Epithelial cell of prostate (primary cell): ENCODE measurements at regions not wholly inside any gene's neighbourhood (a gene's known extent, or its start where the extent isn't known, plus 50 kb on each side); places are given as distances from the start of the nearest gene placed in this dataset.

ENCODE experiments used
- DNase-seq: peaks from one replicate; pipeline ENCODE4 v3.0.0-alpha.2; 2011; ENCODE audit warnings: low read depth, low spot score
- H3K27ac ChIP-seq: fragments of 450-650 bp; 2 replicates; pipeline ENCODE4 v1.5.1; 2017; ENCODE audit warnings: mild to moderate bottlenecking

DNA sequence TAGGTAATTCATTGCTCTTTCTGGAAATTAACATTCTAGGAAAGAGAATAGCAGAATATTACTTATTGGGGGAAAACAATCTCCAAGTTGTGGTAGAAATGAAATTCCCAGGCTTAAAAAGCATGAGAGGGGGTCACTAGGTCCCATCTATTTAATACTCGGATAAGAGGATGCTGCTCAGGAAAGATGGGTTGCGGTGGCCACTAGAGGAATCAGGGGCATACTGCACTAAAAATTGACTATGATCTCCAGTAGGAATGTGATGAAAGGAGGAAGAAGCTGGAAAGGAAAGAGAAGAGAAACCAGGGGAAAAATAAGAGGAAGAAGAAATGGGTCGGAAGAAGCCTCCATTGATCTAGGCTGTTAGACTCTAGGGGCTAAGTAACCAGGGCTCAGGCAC, 192.8 kb downstream of the GPAM start:
- DNase-seq, result no peak
- no peak overlapping the region for H3K27ac ChIP-seq

DNA sequence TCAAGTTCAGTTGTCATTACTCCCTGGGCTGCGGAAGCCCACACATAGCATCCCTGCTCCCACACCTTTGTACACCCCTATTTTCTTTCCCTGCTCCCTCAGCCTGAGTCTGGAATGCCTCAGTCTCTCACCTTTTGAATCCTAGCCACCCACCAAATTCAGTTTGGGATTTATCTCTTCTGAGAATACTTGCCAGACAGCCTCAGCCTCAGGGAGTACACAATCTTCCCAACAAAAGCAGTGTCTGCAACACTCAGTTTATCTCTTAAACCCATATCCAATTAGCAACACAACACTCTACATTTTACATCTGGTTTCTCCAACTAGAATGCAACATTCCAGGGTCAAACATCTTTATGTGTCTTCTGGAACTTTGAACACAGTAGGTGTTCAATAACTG, 190.2 kb downstream of the GPAM start:
- DNase-seq, result no peak

DNA sequence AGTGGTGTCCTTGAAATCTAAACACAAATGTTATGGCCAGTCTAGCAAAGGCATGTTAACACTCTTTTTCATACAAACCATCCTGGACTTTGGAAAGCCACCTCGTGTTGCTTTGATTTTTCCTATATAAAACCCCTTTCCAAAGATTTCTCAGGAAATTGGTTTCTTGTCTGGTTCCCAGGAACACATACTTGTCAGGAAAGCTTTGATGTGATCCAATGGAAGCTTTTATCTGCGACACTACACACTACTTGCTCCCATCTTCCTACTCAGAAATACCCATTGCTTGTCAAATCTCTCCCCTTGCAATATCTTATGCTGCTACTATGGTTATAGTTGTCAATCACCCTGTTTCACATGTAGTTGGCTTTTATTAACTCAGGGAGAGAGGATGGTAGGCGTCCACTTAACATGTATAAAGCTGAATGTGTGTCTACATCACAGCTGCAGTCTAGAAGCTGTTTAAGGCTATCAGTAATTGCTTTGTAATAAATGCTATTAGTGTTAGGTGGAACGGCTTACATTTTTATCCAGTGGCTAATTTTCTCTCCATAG, 189.6 kb downstream of the GPAM start:
- H3K27ac ChIP-seq, result no peak overlapping the region
- no peak for DNase-seq

More for the DNA sequence above, 190.2 kb downstream of the GPAM start:
- H3K27ac ChIP-seq, result no peak overlapping the region

DNA sequence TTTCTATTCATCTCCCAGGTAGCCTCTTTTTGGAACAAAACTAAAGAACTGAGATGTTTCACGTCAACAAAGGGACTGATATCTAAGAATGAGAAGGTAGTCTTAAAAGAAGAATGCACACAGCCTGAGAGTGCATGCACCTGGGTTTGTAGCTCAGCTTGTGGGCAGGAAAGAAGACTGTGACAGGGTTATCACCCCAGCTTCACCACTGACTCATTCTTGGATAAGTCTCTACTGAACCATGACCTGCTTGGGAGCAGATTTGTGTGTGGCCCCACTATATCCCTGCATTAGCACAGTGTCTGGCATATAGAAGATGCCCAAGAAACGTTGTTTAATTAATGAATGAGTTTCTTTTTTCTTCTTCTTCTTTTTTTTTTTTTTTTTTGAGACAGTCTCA, 187.5 kb downstream of the GPAM start:
- H3K27ac ChIP-seq, result no peak overlapping the region
- DNase-seq, result no peak

DNA sequence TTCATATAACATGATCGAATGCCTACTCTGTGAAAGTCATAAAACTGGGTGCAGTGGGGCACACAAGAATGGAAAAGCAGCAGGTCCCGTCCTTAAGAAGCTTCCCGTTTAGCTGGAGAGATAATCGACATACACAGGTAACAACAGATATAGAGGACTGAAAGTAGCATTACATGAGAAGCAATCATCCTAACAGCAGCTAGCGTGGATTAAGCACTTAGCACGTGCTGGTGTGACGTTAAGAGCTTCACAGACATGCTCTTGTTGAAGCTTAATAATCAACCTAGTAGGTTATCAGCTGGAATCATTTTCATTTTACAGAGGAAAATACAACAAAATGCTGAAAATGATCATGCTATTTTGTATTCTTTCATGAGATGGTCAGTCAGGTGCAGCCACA, 184.8 kb downstream of the GPAM start:
- no peak overlapping the region for H3K27ac ChIP-seq
- DNase-seq, result no peak

DNA sequence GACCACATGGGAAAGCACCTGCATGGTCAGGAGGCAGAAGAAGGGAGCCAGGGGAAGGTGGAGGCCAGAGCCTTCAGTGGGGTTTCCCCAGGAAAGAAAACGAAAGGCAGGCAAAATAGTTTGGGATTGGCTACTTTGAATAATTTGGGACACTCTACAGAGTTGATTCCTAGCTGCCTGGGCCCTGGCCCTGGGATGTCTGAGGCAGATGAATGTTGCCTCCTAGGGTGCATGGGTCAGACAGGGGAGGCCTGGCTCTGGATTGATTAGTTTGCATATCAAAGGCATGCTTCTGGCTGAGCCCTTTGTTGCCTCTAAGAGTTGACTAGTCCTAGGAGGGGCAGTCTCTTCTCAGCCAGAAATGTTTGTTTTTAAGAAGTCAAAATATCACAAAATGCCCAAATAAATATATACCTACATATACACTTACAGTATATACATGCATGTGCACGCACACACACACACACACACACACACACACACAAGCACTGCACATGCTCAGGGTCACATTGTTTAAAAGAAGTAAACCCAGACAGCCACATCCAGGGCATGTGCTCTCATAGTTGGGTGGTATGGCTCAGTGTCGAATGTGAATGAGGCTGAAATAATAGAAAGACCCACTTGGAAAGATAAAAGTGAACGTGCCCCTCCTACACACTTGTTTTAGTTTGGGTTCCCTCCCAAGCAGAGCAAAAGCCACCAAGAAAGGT, 184.2 kb downstream of the GPAM start:
- no peak for DNase-seq
- no peak overlapping the region for H3K27ac ChIP-seq

DNA sequence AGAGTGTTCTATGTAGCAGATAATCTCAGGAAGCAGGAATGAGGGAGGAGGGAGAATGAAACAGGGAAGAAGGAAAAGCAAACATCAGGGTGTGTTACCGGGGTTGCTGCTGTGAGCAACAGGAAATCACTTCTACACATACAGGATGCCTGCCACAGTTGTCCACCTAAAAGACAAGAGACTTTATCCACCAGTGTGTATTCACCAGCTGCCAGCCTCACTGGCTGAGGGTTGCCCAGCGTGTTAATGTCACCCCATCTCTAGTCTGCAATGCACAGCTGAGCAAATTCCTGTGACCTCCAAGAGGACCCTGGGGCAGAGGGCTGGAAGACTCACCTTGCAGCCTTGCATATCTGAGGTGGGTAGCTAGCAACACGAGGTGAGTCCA, 183.7 kb downstream of the GPAM start:
- H3K27ac ChIP-seq, result no peak overlapping the region
- no peak for DNase-seq

DNA sequence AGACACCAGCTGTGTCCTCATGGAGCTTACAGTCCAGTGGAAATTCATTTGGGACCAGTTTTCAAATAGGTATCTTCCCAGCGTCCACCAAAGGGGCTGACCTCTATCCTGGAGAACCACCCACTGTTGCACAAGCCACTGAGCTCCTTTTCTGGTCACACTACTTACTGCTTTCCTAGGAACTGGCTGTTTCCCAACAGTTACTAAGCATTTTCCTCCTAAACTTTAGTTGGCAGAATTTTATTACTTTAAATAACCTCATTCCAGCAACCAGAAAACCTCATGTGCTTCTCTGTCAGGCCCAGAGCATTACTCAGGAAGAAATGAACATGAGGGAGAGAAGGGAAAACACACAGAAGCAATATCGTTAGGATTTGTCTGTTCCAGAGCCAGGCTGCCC, 183.1 kb downstream of the GPAM start:
- no peak for DNase-seq

DNA sequence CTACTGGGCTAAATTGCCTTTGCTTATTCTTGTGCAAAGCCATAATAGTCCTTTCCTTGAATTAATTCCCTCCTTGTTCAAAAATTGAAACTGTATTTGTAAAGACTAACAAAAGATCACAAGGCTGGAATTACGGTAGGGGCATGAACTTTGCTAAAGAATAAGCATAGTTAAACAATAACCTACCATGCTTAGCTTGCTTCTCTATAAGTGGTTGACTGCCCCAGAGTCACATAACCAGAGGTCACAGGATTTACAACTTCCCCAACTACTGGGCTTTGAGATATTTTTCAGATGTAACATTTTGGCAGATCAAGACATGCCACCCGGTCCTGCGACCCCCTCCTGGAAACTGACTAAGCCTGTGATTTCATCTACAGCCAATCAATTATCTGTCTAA, 181.4 kb downstream of the GPAM start:
- DNase-seq, result no peak
- no peak overlapping the region for H3K27ac ChIP-seq

More for the DNA sequence above, 183.1 kb downstream of the GPAM start:
- H3K27ac ChIP-seq, result no peak overlapping the region

DNA sequence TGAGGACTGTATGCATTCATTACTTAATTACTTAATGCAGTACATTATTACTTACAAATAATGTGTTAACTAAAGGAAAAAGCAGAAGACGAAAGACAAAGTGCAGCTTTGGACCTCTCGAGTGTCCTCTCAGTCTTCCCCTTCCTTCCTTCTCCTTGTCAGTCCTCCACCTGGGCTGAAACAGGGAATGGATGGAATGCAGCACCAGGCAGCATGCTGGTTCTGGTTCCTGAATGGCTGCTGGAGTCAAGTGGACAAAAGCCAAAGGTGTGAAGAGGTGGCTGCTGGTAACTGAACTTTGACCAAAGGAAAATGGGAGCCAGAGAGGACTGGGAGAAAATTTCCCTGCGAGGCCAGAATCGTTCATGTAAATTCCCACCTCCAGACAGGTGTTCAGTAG, 179.5 kb downstream of the GPAM start:
- no peak overlapping the region for H3K27ac ChIP-seq
- DNase-seq, result no peak

DNA sequence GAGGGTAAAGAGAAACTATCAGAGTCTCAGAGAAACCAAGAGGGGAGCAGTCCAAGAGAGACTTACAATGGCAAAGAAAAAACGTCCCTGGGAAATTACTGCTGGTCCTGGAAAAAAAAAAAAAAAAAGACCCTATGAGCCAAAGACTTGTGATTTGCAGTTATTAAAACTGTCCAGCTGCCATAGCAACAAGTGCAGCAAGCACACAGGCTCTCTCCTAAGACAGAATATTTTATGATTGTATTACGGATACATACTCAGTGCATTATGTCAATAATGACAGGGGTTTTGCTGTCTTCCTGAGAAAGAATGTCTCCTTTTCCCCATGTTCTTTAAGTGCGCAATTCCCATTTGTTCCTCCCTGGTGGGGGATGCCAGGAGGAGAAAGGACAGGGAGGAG, 178.5 kb downstream of the GPAM start:
- no peak for DNase-seq
- no peak overlapping the region for H3K27ac ChIP-seq

DNA sequence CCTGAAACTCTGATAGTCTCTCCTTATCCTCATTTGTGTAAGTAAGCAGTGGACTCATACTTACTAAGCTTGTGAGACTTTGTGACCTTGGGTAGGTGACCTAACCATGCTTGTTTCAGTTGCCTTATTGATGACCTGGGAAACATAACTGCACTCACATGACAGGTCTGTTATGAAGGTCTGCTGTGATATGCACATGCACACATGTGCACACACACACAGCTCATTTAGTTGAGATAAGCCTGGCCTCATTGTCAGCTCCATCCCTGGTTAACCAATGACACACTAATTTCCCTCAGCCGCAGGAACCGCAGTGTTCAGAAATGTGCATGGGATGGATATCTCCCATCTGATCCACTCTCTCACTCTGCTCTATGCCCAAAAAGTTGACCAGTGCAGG, 177.2 kb downstream of the GPAM start:
- H3K27ac ChIP-seq, result no peak overlapping the region
- DNase-seq, result no peak

DNA sequence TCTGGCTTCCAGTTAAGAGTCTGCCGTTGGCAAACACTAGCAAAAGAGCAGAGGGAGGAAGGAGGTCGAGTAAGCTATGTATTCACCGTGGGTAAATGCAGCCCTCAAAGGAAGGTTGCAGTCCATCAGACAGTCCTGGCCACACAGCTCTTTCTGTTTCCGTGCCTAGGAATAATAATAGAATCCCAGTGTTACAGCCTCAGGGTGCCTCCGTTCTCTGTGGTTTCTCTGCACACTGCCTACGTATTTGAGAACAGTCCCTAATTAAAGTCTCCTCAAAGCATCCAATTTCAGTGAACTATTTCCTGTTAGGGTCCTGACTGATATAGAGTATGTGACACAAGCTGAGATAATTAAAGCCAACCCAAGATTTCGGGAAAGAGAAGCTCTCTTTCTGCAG, 176.7 kb downstream of the GPAM start:
- no peak overlapping the region for H3K27ac ChIP-seq
- DNase-seq, result no peak

DNA sequence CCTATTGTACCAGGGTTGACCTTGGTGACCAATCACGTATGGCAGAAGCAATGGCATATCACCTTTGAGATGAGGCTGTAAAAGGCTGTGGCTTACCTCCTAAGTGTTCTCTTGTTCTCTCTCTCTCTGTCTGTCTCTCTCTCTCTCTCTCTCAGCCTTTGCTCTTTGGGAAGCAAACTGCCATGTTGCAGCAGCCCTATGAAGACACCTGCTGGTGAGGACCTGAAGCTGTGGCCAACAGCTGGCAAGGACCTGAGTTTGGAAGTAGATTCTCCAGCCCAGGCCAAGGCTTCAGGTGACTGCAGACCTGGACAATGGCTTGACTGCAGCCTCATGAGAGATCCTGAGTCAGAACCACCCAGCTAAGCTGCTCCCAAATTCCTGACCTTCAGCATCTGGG, 161.4 kb downstream of the GPAM start:
- DNase-seq, result no peak

DNA sequence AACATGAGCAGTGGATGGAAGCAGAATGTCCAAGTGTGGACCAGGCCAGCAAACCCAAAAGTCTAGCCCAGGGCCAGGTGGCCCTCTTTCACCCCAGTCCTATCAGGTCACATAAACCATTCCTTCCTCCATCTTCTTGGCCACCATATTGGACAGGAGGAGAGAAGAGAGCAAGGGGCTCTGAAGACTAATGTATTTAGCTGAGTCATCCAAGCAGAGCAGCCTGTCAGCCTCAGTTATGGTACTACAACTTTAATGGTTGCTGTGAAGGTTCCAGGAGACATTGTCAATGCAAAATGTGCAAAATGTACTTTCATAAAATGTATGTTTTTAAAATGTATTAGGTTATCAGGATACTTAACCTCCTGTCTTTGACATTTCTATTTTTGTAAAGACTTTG, 159.5 kb downstream of the GPAM start:
- DNase-seq, result no peak
- no peak overlapping the region for H3K27ac ChIP-seq

More for the DNA sequence above, 161.4 kb downstream of the GPAM start:
- no peak overlapping the region for H3K27ac ChIP-seq

DNA sequence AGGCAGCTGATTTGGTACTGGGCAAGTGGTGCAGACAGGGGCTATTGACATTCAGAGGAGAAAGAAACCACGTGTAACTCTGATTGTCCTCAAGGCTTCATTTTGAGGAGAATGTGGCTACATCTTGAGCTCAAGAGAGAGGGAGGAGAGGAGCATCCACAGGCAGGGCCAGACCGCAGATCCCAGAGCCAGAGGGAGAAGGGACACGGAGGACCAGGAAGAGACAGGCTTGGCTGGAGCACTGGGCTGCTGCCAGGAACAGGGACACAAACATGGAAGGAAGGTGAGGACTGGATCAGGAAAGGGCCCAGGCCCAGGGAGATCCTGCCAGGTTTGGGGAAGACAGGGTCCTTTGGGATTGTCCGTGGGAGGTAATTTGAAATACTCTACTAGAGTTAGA, 158.3 kb downstream of the GPAM start:
- no peak overlapping the region for H3K27ac ChIP-seq
- DNase-seq, result no peak

DNA sequence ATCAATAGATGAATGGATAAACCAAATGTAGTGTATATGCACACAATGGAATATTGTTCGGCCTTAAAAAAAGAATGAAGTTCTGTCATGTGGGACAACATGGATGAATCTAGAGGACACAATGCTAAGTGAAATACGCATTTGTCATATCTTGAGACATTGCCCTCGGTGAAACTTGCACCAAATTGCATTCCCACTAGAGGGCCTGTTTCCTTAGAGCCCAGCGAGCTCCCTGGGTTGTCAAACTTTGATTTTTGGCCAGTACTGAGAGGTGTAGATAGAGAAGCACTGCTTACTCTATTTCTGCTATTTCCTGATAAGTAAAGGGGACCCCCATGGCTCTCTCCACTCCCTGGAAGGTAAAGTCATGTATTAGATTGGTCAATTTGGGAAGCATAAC, 157.1 kb downstream of the GPAM start:
- peak overlapping the region; percentile 78 for H3K27ac ChIP-seq
- no peak for DNase-seq

DNA sequence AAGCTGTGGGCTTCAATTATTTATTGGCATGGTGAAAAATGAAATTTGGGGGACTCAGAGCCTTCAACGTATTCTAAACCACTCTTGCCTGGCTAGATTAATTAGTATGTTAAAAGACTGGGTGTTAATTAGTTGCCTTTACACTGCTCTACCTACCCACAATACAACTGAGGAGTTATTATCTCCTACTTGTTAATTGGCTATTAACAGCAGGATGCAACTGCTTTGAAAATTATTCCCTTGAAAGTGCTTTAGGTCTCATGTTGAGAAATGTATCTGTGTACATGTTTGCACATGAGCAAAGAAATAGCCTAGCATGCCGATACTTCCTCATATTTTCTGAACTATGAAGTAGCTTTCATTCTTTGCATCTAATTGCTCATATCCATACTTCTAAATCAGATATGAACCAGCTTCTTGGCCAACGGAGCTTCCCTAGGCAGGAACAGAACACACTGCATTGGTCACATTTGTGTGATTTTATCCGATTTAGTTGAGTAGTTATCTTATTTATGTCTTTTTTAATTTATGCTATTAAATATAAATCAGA, 155.8 kb downstream of the GPAM start:
- peak; percentile 26 for DNase-seq
- H3K27ac ChIP-seq, result peak overlapping the region; percentile 78

DNA sequence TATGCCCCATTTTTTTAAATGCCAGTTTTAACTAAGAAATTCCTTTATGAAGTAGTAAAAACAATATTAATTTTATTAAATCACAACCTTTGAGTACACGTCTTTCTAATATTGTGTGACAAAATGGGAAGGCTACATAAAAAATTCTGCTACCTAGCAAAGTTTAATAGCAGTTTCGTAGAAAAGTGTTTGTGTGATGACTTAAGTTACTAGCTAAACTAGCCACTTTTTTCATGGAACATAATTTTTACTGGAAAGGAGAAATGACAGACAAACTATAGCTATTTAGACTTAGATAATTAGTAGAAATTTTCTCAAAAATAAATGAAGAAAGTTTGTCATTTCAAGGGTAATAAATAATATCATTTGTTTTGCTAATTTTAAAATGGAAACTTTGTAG, 153.1 kb downstream of the GPAM start:
- DNase-seq, result no peak
- no peak overlapping the region for H3K27ac ChIP-seq

DNA sequence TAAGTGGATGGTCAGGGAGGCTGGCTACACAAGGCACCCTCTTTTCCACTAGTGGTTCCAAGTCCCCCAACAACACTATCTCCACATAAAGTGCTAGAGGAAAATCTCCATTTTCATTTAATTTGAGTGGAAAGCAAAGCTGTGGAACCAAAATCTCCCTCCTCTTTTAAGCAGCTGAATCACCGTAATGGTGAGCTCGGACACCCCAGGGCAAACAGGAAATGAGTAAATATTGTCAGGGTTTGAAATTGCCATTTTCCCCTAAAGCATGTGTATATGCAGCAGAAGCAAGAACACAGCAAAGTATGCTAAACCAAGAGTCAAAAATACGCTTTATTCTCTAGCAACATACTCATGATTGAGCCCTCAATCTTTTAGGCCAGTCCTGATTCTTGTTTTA, 143.7 kb downstream of the GPAM start:
- no peak for DNase-seq
- H3K27ac ChIP-seq, result peak overlapping the region; percentile 11

DNA sequence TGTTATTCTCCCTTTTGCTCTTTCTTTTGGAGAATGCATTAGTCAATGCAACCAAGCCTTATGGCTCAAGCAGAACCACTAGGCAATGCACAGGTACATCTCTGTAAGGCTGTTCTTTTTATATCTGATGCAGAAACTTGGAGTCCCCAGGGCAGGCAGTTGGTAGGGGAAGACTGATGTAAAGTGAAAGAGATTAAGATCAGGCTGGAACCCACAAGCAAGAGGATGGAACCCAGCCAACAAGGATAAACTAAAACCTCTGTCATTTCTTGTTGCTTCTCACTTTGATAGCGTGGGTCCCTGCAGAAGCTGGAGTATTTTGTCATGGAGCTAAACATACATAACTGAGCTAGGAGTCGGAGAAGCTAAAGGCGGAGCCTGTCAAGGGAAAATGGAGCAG, 142.9 kb downstream of the GPAM start:
- H3K27ac ChIP-seq, result no peak overlapping the region
- no peak for DNase-seq

DNA sequence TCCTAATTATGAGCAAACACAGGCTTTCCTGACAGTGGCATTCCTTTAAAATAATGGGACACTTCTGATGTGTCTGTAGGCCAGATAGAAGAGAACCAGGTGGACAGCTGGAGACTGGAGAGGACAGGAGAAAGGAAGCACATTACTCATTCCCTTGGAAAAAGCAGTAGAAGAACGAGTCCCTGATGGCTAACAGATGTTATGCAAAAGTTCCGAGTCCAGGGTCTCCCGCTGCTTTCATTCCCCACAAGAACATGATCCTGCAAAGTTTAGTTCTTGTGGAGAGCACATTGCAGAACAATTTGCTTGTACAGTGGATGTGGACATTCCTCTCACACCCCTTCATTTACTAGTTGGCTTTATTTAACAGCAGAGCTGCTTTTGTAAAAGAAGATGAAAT, 137.6 kb downstream of the GPAM start:
- no peak overlapping the region for H3K27ac ChIP-seq
- no peak for DNase-seq
